Subcutaneous abdominal adipose tissue (tissue), 5 donors: ENCODE measurements at regions not wholly inside any gene's neighbourhood (a gene's known extent, or its start where the extent isn't known, plus 50 kb on each side); places are given as distances from the start of the nearest gene placed in this dataset.

Source experiments
- H3K27ac ChIP-seq: one replicate; pipeline ENCODE4 v1.7.0; 2013; ENCODE audit warnings: low read depth, mild to moderate bottlenecking, inconsistent platforms, low read length, moderate library complexity
- H3K27me3 ChIP-seq, 5 donors: one replicate each; pipeline ENCODE4 v1.7.0; 2013; ENCODE audit warnings: low read length in 5 of 5, inconsistent platforms in 1 of 5; ENCODE audit not compliant: control insufficient read depth in 5 of 5, insufficient read depth in 4 of 5
- H3K36me3 ChIP-seq, 5 donors: one replicate each; pipeline ENCODE4 v1.7.0; 2013; ENCODE audit warnings: low read length in 5 of 5; ENCODE audit not compliant: control insufficient read depth in 5 of 5, insufficient read depth in 5 of 5
- H3K4me1 ChIP-seq, 5 donors: one replicate each; pipeline ENCODE4 v1.7.0; 2013; ENCODE audit warnings: low read length in 5 of 5, mild to moderate bottlenecking in 3 of 5, moderate library complexity in 1 of 5; ENCODE audit not compliant: control insufficient read depth in 5 of 5, insufficient read depth in 5 of 5
- H3K4me3 ChIP-seq, 5 donors: one replicate each; pipeline ENCODE4 v1.7.0; 2013; ENCODE audit warnings: low read length in 5 of 5, low read depth in 1 of 5
- H3K9ac ChIP-seq, 5 donors: one replicate each; pipeline ENCODE4 v1.7.0; 2013; ENCODE audit warnings: low read length in 5 of 5, mild to moderate bottlenecking in 4 of 5, moderate library complexity in 3 of 5
- H3K9me3 ChIP-seq, 5 donors: one replicate each; pipeline ENCODE4 v1.7.0; 2013; ENCODE audit warnings: low read length in 5 of 5; ENCODE audit not compliant: control insufficient read depth in 5 of 5
- donor health status: healthy.
- donor health status: healthy.
- donor health status: healthy.
- donor health status: healthy.
- donor health status: healthy.

GRCh38 chr13:57784633-57785032 lies 153.1 kb downstream of the PCDH17 start:
- Histone ChIP-seq H3K4me1 (no peaks in the 10 kb centered on the region), H3K4me3 (no peak overlapping the region), H3K27ac (no peak overlapping the region), H3K9me3 (peaks cover 0 to 8% (median 0%) of the 10 kb centered on the region in 5 donors), H3K9ac (no peak overlapping the region), H3K36me3 (no peaks in the 10 kb centered on the region), H3K27me3 (no peaks in the 10 kb centered on the region)

- Histone ChIP-seq H3K4me1 (no peaks in the 10 kb centered on the region), H3K27ac (no peak overlapping the region), H3K9me3 (peaks cover 0 to 8% (median 0%) of the 10 kb centered on the region in 5 donors), H3K27me3 (no peaks in the 10 kb centered on the region), H3K4me3 (no peak overlapping the region), H3K9ac (no peak overlapping the region), H3K36me3 (no peaks in the 10 kb centered on the region)
Observed at GRCh38 chr13:57787058-57787791, 155.7 kb downstream of the PCDH17 start.

GRCh38 chr13:57799624-57800023 lies 168.1 kb downstream of the PCDH17 start:
- H3K4me1 ChIP-seq, result no peaks in the 10 kb centered on the region
- no peaks in the 10 kb centered on the region for H3K36me3 ChIP-seq
- H3K4me3 ChIP-seq, result no peak overlapping the region
- H3K27ac ChIP-seq, result no peak overlapping the region
- no peak overlapping the region for H3K9ac ChIP-seq
- H3K9me3 ChIP-seq, result no peaks in the 10 kb centered on the region
- H3K27me3 ChIP-seq, result no peaks in the 10 kb centered on the region

GRCh38 chr13:57813651-57814050 lies 182.1 kb downstream of the PCDH17 start:
- Histone ChIP-seq H3K4me1 (no peaks in the 10 kb centered on the region), H3K9ac (no peak overlapping the region), H3K36me3 (no peaks in the 10 kb centered on the region), H3K4me3 (no peak overlapping the region), H3K27me3 (no peaks in the 10 kb centered on the region), H3K27ac (no peak overlapping the region), H3K9me3 (peaks cover 0 to 3% (median 0%) of the 10 kb centered on the region in 5 donors)

- Histone ChIP-seq H3K36me3 (no peaks in the 10 kb centered on the region), H3K27me3 (no peaks in the 10 kb centered on the region), H3K9ac (no peak overlapping the region), H3K9me3 (peaks cover 0 to 3% (median 0%) of the 10 kb centered on the region in 5 donors), H3K4me1 (no peaks in the 10 kb centered on the region), H3K27ac (no peak overlapping the region), H3K4me3 (no peak overlapping the region)
Observed at GRCh38 chr13:57815600-57815999, 184.1 kb downstream of the PCDH17 start.

GRCh38 chr13:57820924-57821323 lies 189.4 kb downstream of the PCDH17 start:
- H3K27ac ChIP-seq, result no peak overlapping the region
- H3K27me3 ChIP-seq, result no peaks in the 10 kb centered on the region
- H3K9ac ChIP-seq, result no peak overlapping the region
- peaks cover 0 to 9% (median 0%) of the 10 kb centered on the region in 5 donors for H3K9me3 ChIP-seq
- H3K4me1 ChIP-seq, result no peaks in the 10 kb centered on the region
- H3K4me3 ChIP-seq, result no peak overlapping the region
- no peaks in the 10 kb centered on the region for H3K36me3 ChIP-seq

GRCh38 chr13:57823704-57824103 lies 192.2 kb downstream of the PCDH17 start:
- Histone ChIP-seq H3K4me1 (no peaks in the 10 kb centered on the region), H3K9me3 (peaks cover 0 to 9% (median 0%) of the 10 kb centered on the region in 5 donors), H3K36me3 (no peaks in the 10 kb centered on the region)

GRCh38 chr13:57824121-57824520 lies 192.6 kb downstream of the PCDH17 start:
- peaks cover 0 to 9% (median 0%) of the 10 kb centered on the region in 5 donors for H3K9me3 ChIP-seq
- H3K27ac ChIP-seq, result no peak overlapping the region
- H3K9ac ChIP-seq, result no peak overlapping the region
- H3K36me3 ChIP-seq, result no peaks in the 10 kb centered on the region
- no peaks in the 10 kb centered on the region for H3K27me3 ChIP-seq
- H3K4me3 ChIP-seq, result no peak overlapping the region
- no peaks in the 10 kb centered on the region for H3K4me1 ChIP-seq

More at GRCh38 chr13:57823704-57824103, 192.2 kb downstream of the PCDH17 start:
- Histone ChIP-seq H3K4me3 (no peak overlapping the region), H3K27ac (no peak overlapping the region), H3K9ac (no peak overlapping the region), H3K27me3 (no peaks in the 10 kb centered on the region)

GRCh38 chr13:57825066-57825465 lies 193.5 kb downstream of the PCDH17 start:
- H3K36me3 ChIP-seq, result no peaks in the 10 kb centered on the region

GRCh38 chr13:57829496-57829895 lies 198.0 kb downstream of the PCDH17 start:
- Histone ChIP-seq H3K27ac (no peak overlapping the region), H3K9me3 (peaks cover 0 to 2% (median 0%) of the 10 kb centered on the region in 5 donors), H3K9ac (no peak overlapping the region), H3K4me3 (no peak overlapping the region), H3K27me3 (no peaks in the 10 kb centered on the region), H3K36me3 (no peaks in the 10 kb centered on the region), H3K4me1 (no peaks in the 10 kb centered on the region)

More at GRCh38 chr13:57825066-57825465, 193.5 kb downstream of the PCDH17 start:
- Histone ChIP-seq H3K4me1 (no peaks in the 10 kb centered on the region), H3K4me3 (no peak overlapping the region), H3K9ac (no peak overlapping the region), H3K9me3 (peaks cover 0 to 9% (median 0%) of the 10 kb centered on the region in 5 donors), H3K27ac (no peak overlapping the region), H3K27me3 (no peaks in the 10 kb centered on the region)
